Epithelial cell of proximal tubule (primary cell): ENCODE measurements at regions not wholly inside any gene's neighbourhood (a gene's known extent, or its start where the extent isn't known, plus 50 kb on each side); places are given as distances from the start of the nearest gene placed in this dataset.
"Not testable (repeated sequence)": the region's sequence is repeated elsewhere in the genome, so short reads cannot be mapped to it uniquely, and the experiment has no call there.

Source experiments
- DNase-seq: peaks from one replicate; pipeline ENCODE4 v3.0.0-alpha.2; 2011; ENCODE audit warnings: low read depth
- H3K4me3 ChIP-seq: 2 replicates; pipeline ENCODE4 v1.5.1; 2011; ENCODE audit warnings: low read depth, mild to moderate bottlenecking, low read length
- TF ChIP-seq, protein P1 (sequence below): conservative IDR thresholded peaks from 2 replicates; pipeline ENCODE4 v1.5.1; 2012; ENCODE audit warnings: low read depth, mild to moderate bottlenecking, low read length

DNA sequence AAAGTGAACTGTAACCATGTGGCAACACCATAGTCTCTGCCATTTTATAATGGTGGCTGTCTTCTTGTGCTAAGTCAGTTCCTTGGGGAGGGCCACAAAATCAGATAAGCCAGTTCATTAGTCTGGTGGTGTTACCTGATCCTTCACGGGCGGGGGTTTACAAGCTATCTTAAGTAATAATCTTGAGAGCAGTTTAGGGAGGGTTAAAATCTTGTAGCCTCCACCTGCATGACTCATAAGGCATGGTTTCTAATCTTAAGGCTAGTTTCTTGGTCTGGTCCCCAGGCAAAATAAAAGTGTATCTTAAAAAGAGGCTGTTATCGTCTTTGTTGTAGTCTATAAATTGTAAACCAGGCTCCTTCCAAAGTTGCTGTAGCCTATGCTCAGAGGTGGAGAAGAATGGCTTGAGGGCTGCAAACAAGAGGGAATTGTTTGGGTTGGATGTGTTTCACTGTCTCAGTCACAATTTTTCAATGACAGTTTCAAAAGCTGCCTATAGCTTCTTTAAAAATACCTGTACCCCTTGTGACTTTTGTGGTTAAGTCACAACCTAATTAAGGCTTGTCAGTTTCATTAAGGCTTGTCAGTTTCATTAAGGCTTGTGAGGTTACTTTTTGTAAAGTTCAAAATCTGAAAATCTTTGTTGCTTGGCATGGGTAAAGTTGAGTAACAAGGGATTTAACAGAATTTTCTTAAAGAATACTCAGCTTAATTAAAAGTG is 135.7 kb downstream of the RPS4Y2 start:
- DNase-seq: no peak
- no peak overlapping the region for H3K4me3 ChIP-seq
- TF ChIP-seq, protein P1, sequence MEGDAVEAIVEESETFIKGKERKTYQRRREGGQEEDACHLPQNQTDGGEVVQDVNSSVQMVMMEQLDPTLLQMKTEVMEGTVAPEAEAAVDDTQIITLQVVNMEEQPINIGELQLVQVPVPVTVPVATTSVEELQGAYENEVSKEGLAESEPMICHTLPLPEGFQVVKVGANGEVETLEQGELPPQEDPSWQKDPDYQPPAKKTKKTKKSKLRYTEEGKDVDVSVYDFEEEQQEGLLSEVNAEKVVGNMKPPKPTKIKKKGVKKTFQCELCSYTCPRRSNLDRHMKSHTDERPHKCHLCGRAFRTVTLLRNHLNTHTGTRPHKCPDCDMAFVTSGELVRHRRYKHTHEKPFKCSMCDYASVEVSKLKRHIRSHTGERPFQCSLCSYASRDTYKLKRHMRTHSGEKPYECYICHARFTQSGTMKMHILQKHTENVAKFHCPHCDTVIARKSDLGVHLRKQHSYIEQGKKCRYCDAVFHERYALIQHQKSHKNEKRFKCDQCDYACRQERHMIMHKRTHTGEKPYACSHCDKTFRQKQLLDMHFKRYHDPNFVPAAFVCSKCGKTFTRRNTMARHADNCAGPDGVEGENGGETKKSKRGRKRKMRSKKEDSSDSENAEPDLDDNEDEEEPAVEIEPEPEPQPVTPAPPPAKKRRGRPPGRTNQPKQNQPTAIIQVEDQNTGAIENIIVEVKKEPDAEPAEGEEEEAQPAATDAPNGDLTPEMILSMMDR: no peak

DNA sequence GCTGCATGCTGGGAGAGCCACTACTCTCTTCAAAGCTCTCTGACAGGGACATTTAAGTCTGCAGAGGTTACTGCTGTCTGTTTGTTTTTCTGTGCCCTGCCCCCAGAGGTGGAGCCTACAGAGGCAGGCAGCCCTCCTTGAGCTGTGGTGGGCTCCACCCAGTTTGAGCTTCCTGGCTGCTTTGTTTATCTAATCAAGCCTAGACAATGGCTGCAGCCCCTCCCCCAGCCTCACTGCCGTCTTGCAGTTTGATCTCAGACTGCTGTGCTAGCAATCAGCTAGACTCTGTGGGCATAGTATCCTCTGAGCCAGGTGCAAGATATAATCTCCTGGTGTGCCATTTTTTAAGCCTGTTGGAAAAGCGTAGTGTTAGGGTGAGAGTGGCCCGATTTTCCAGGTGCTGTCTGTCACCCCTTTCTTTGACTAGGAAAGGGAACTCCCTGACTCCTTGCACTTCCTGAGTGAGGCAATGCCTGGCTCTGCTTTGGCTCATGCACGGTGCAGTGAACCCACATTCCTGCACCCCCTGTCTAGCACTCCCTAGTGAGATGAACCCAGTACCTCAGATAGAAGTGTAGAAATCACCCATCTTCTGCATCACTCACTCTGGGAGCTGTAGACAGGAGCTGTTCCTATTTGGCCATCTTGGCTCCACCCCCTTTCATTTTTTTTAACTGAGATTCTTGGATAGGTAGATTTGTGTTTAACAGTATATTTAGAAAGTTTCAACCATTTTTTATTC is 169.6 kb downstream of the RPS4Y2 start:
- DNase-seq, H3K4me3 ChIP-seq: not testable (repeated sequence)

DNA sequence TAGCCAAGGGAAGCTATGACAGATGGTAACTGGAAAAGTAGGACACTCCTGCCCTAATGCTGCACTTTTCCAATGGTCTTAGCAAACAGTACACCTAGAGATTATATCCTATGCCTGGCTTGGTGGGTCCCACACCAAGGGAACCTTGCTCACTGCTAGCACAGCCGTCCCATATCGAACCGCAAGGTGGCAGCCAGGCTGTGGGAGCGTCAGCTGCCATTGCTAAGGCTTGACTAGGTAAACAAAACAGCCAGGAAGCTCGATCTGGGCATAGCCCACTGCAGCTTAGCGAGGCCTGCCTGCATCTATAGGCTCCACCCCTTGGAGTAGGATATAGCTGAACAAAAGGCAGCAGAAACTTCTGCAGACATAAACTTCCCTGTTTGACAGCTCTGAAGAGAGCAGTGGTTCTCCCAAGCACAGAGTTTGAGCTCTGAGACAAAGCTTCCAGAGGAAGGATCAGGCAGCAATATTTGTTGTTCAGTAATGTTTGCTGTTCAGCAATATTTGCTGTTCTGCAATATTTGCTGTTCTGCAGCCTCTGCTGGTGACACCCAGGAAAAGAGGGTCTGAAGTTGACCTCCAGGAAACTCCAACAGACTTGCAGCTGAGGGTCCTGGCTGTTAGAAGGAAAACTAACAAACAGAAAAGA is 173.9 kb downstream of the RPS4Y2 start:
- TF ChIP-seq, protein P1: no peak
- H3K4me3 ChIP-seq: no peak overlapping the region

DNA sequence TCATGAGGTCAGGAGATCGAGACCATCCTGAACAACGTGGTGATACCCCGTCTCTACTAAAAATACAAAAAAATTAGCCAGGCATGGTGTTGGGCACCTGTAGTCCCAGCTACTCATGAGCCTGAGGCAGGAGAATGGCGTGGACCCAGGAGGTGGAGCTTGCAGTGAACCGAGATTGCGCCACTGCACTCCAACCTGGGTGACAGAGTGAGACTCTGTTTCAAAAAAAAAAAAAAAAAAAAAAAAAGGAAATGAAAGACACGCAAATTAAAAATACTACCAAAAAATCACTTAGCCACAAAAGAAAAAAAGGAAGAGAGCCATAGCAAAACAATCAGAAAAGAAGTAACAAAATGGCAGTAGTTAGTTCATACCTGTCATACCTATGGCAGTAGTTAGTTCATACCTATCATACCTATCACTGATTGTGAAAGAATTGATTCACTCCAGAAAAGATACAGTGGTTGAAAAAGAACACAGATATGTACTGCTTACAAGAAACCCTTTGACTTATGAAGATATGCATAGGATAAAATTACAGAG is 180.9 kb downstream of the RPS4Y2 start:
- H3K4me3 ChIP-seq, DNase-seq: not testable (repeated sequence)

More for the DNA sequence above, 173.9 kb downstream of the RPS4Y2 start:
- DNase-seq: no peak

DNA sequence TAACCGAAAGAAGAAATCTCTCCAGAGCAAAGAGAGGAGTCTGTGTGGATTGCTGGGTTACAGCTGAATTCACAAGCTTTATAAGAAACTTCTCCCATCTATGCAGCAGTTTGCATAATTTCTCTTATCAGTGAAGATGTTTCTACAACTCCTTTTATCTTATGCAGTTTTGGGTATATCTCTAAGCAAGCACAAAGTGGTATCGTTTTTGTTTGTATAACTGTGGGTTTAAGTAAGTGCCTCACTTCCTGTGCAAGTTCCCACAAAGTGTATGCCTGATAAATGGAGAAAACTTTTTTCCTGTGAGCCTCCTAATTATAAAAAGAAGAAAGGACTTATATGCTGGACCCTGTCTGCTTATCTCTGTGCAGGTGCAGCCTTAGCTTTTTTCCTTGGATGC is 205.6 kb downstream of the RPS4Y2 start:
- DNase-seq: no peak
- TF ChIP-seq, protein P1: no peak
- no peak overlapping the region for H3K4me3 ChIP-seq

DNA sequence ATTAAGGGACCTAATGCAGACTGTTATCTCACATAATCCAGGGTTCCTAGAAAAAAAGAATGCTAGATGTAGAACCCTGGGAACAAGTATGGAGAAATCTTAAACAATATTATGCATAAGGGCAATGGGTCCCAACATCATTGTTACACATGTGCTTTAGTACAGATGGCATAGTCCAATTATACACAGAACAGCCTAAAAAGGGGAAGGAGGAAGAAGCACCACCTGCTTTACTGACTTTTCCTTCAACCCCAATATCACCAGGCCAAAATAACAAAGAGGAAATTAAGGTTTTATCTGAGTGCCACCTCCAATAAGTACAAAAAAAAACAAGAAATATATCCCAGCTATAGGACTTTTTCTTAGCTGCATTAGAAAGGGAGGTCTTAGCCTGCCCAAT is 211.9 kb downstream of the RPS4Y2 start:
- DNase-seq: no peak
- H3K4me3 ChIP-seq: no peak overlapping the region
- TF ChIP-seq, protein P1: no peak

DNA sequence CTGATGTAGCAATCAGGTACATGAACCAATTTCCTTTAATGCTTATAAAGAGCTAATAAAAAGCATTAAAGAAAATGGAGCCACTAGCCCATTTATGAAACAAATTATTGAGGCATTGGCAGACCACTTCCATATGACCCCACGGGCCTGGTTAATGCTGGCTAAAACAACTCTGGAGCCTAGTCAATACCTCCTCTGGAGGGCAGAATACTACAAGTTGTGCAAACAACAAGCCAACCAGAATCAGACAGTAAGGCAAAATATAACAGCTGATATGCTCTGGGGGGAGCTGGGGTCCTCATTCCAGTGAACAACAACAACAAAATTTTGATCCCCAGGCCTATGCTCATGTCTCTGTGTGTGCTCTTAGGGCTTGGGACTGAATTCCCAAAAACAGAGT is 212.3 kb downstream of the RPS4Y2 start:
- DNase-seq: no peak
- no peak overlapping the region for H3K4me3 ChIP-seq
- TF ChIP-seq, protein P1: peak; percentile 19

DNA sequence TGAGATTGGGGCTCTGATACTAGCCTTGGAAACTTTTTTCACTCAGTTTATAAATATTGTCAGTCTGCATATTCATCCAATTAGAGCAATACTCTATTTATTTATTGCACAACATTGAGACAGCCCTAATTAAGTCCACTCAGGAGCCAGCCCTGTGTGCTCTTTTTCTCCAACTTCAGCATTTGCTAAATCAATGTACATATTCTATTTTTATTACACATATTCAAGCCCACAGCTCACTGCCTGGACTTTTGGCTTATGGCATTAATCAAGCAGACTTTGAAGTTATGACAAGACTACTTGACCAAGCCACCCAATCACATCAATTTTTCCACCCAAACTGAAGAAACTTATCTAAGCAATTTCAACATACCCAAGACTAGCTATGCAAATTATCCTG is 215.5 kb downstream of the RPS4Y2 start:
- no peak for DNase-seq
- TF ChIP-seq, protein P1: no peak
- no peak overlapping the region for H3K4me3 ChIP-seq
